H9 (cell line): ENCODE measurements at regions not wholly inside any gene's neighbourhood (a gene's known extent, or its start where the extent isn't known, plus 50 kb on each side); places are given as distances from the start of the nearest gene placed in this dataset.
A peak's percentile ranks its signal among the peaks of the same experiment; 100 is the strongest.

Source experiments
- DNase-seq: peaks from one replicate; pipeline ENCODE4 v3.0.0-alpha.2; 2017
- H2AFZ ChIP-seq: one replicate; pipeline ENCODE4 v1.6.1; 2013; ENCODE audit warnings: mild to moderate bottlenecking, low read length, control low read depth, moderate library complexity
- H2AK5ac ChIP-seq: 2 replicates; pipeline ENCODE4 v1.6.1; 2013; ENCODE audit warnings: low read length, control low read depth, mixed read lengths; ENCODE audit not compliant: insufficient read length
- H2BK120ac ChIP-seq: one replicate; pipeline ENCODE4 v1.6.1; 2013; ENCODE audit warnings: low read depth, mild to moderate bottlenecking, low read length, control low read depth, inconsistent platforms; ENCODE audit not compliant: poor library complexity, severe bottlenecking
- H2BK12ac ChIP-seq: 2 replicates; pipeline ENCODE4 v1.6.1; 2013; ENCODE audit warnings: low read length, control low read depth, mixed read lengths, low read depth; ENCODE audit not compliant: insufficient read length
- H2BK15ac ChIP-seq: 2 replicates; pipeline ENCODE4 v1.6.1; 2013; ENCODE audit warnings: low read depth, low read length, control low read depth
- H2BK20ac ChIP-seq: one replicate; pipeline ENCODE4 v1.6.1; 2013; ENCODE audit warnings: low read depth, mild to moderate bottlenecking, low read length, control low read depth, inconsistent platforms; ENCODE audit not compliant: poor library complexity, severe bottlenecking
- H2BK5ac ChIP-seq: 2 replicates; pipeline ENCODE4 v1.6.1; 2013; ENCODE audit warnings: low read length, control low read depth, mixed read lengths; ENCODE audit not compliant: insufficient read length
- H3K14ac ChIP-seq: 2 replicates; pipeline ENCODE4 v1.6.1; 2013; ENCODE audit warnings: low read length, control low read depth; ENCODE audit not compliant: insufficient read depth
- H3K18ac ChIP-seq: 2 replicates; pipeline ENCODE4 v1.6.1; 2013; ENCODE audit warnings: low read depth, mild to moderate bottlenecking, mixed read lengths, low read length, control low read depth; ENCODE audit not compliant: insufficient read length
- H3K23ac ChIP-seq: 2 replicates; pipeline ENCODE4 v1.6.1; 2013; ENCODE audit warnings: low read length, control low read depth, mixed read lengths, low read depth; ENCODE audit not compliant: insufficient read length
- H3K23me2 ChIP-seq: 2 replicates; pipeline ENCODE4 v1.6.1; 2013; ENCODE audit warnings: low read depth, mild to moderate bottlenecking, mixed read lengths, low read length, control low read depth; ENCODE audit not compliant: insufficient read length, poor library complexity, severe bottlenecking
- H3K27ac ChIP-seq: 2 replicates; pipeline ENCODE4 v1.5.1; 2013; ENCODE audit warnings: low read length, control low read depth, mixed read lengths, low read depth; ENCODE audit not compliant: insufficient read length
- H3K27me3 ChIP-seq: 2 replicates; pipeline ENCODE4 v1.6.1; 2013; ENCODE audit warnings: low read length, control low read depth, inconsistent platforms; ENCODE audit not compliant: insufficient read depth
- H3K4ac ChIP-seq: 2 replicates; pipeline ENCODE4 v1.6.1; 2013; ENCODE audit warnings: low read depth, mild to moderate bottlenecking, control low read depth, inconsistent platforms, low read length, moderate library complexity
- H3K4me1 ChIP-seq: 2 replicates; pipeline ENCODE4 v1.6.1; 2013; ENCODE audit warnings: low read length, control low read depth, inconsistent platforms; ENCODE audit not compliant: insufficient read depth
- H3K4me2 ChIP-seq: 2 replicates; pipeline ENCODE4 v1.6.1; 2013; ENCODE audit warnings: low read length, control low read depth, mixed read lengths; ENCODE audit not compliant: insufficient read length, insufficient read depth
- H3K56ac ChIP-seq: 2 replicates; pipeline ENCODE4 v1.6.1; 2013; ENCODE audit warnings: low read depth, mild to moderate bottlenecking, mixed read lengths, low read length, control low read depth; ENCODE audit not compliant: insufficient read length
- H3K79me1 ChIP-seq: 2 replicates; pipeline ENCODE4 v1.6.1; 2013; ENCODE audit warnings: low read depth, mild to moderate bottlenecking, moderate library complexity, low read length, control low read depth, inconsistent platforms; ENCODE audit not compliant: insufficient read depth, poor library complexity, severe bottlenecking
- H3K79me2 ChIP-seq: 2 replicates; pipeline ENCODE4 v1.6.1; 2013; ENCODE audit warnings: low read length, control low read depth, inconsistent platforms; ENCODE audit not compliant: insufficient read depth
- H3K9ac ChIP-seq: 2 replicates; pipeline ENCODE4 v1.6.1; 2013; ENCODE audit warnings: low read length, control low read depth, mixed read lengths; ENCODE audit not compliant: insufficient read length; ENCODE audit errors: extremely low read depth
- H3K9me3 ChIP-seq: one replicate; pipeline ENCODE4 v1.6.1; 2013; ENCODE audit warnings: low read depth, low read length, inconsistent platforms; ENCODE audit not compliant: control insufficient read depth
- H3T11ph ChIP-seq: one replicate; pipeline ENCODE4 v1.6.1; 2013; ENCODE audit warnings: mild to moderate bottlenecking, low read length, control low read depth, inconsistent platforms
- H4K20me1 ChIP-seq: one replicate; pipeline ENCODE4 v1.6.1; 2013; ENCODE audit not compliant: control insufficient read depth, insufficient read length, insufficient read depth
- H4K5ac ChIP-seq: 2 replicates; pipeline ENCODE4 v1.6.1; 2013; ENCODE audit warnings: low read depth, mild to moderate bottlenecking, mixed read lengths, low read length, control low read depth; ENCODE audit not compliant: insufficient read length
- H4K8ac ChIP-seq: replicated peaks from 2 replicates; pipeline ENCODE4 v1.6.1; 2013; ENCODE audit warnings: low read length, control low read depth, mixed read lengths, low read depth; ENCODE audit not compliant: insufficient read length
- H4K91ac ChIP-seq: 2 replicates; pipeline ENCODE4 v1.6.1; 2013; ENCODE audit warnings: low read depth, mild to moderate bottlenecking, moderate library complexity, mixed read lengths, low read length, control low read depth; ENCODE audit not compliant: insufficient read length
- H3K27ac Mint-ChIP-seq, 3 experiments: 2 replicates in 2 of 3; 3 replicates in 1 of 3; pipeline ENCODE4 v1.8.0; 2020 to 2021; ENCODE audit warnings: mixed read lengths in 3 of 3, mild to moderate bottlenecking in 1 of 3, moderate library complexity in 1 of 3
- H3K27me3 Mint-ChIP-seq: 2 replicates; pipeline ENCODE4 v1.8.0; 2021; ENCODE audit warnings: low read depth, mild to moderate bottlenecking, moderate library complexity, mixed read lengths
- H3K36me3 Mint-ChIP-seq, 3 experiments: 2 replicates in 2 of 3; 3 replicates in 1 of 3; pipeline ENCODE4 v1.8.0; 2020 to 2021; ENCODE audit warnings: low read depth in 3 of 3, mixed read lengths in 3 of 3; ENCODE audit not compliant: insufficient read depth in 1 of 3
- H3K4me1 Mint-ChIP-seq, 2 experiments: 2 replicates each; pipeline ENCODE4 v1.8.0; 2020; ENCODE audit warnings: mixed read lengths in 2 of 2
- H3K4me3 Mint-ChIP-seq, 2 experiments: 2 replicates in 1 of 2; 3 replicates in 1 of 2; pipeline ENCODE4 v1.8.0; 2020 to 2021; ENCODE audit warnings: mild to moderate bottlenecking in 2 of 2, mixed read lengths in 2 of 2, moderate library complexity in 1 of 2
- H3K9me3 Mint-ChIP-seq, 2 experiments: 2 replicates in 1 of 2; 3 replicates in 1 of 2; pipeline ENCODE4 v1.8.0; 2020; ENCODE audit warnings: mild to moderate bottlenecking in 2 of 2, mixed read lengths in 2 of 2, moderate library complexity in 1 of 2
- WGBS: extraction: QIAGEN DNeasy Blood & Tissue Kit; methylation state at CpG from one replicate; pipeline ENCODE4 v1.1.7; 2013; ENCODE audit warnings: missing lambda C conversion rate, low lambda C conversion rate, mixed read lengths; ENCODE audit not compliant: insufficient read length; ENCODE audit errors: extremely low coverage; 5-methylcytosine and 5-hydroxymethylcytosine counted together
- TF ChIP-seq, protein P1 (sequence below): fragments of 200-600 bp; sonication (generic); conservative IDR thresholded peaks from 3 replicates; pipeline ENCODE4 v1.8.0; 2021; ENCODE audit warnings: antibody characterized with exemption, mild to moderate bottlenecking

DNA sequence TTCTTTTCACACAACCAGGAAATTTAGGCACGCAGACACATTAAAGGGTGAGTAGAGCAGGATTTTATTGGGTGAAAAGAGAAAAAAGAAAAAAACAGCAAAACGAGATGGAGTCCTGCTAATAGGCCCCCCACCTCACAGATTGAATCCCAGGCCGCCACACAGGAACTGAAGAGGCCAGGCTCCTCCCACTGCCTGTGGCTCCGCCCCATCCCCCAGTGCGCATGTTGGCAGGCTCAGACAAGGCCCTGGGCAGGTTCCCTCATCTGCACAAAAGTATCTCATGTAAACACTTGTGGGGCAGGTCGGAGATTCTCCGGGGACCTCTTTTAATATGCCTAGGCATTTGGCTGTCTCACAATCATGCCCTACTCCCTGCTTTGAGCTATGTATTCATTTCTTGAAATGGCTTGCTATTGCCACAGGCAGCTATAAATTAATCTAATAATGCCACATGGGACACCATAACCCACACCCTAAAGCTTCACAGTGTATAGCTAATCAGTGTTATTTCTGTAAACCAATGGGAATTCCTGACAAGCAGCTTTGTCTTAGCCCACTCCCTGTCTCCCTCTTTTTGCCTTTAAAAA, 76.2 kb upstream of the KIF5B start:
- H3K27ac Mint-ChIP-seq = no peak overlapping the region
- H2AFZ ChIP-seq = peak overlapping the region; percentile 69
- peaks cover 14 to 15% of the 10 kb centered on the region in 2 experiments for H3K4me1 Mint-ChIP-seq

More for the DNA sequence above, 76.2 kb upstream of the KIF5B start:
- no peaks in the 10 kb centered on the region for H3K79me1 ChIP-seq
- no peak overlapping the region for H3K14ac ChIP-seq
- H3K23ac ChIP-seq = no peak overlapping the region
- no peak overlapping the region for H2BK15ac ChIP-seq
- H4K91ac ChIP-seq = no peak overlapping the region
- H3K9me3 ChIP-seq = no peaks in the 10 kb centered on the region
- H2BK12ac ChIP-seq = no peak overlapping the region
- no peak overlapping the region for H3K18ac ChIP-seq
- no peak overlapping the region for H3K56ac ChIP-seq
- no peak overlapping the region for H2BK20ac ChIP-seq
- no peaks in the 10 kb centered on the region for H3K36me3 Mint-ChIP-seq
- H4K20me1 ChIP-seq = no peaks in the 10 kb centered on the region
- H3K9me3 Mint-ChIP-seq = no peaks in the 10 kb centered on the region
- H2BK120ac ChIP-seq = no peak overlapping the region
- no CpG with 5 or more reads among the region's 7 CpGs for WGBS
- H3K79me2 ChIP-seq = no peaks in the 10 kb centered on the region
- no peak overlapping the region for H2BK5ac ChIP-seq
- H3K23me2 ChIP-seq = no peaks in the 10 kb centered on the region
- no peaks in the 10 kb centered on the region; the same call in 1 of the 2 replicates for H3K4me1 ChIP-seq
- no peak overlapping the region for H3K27ac ChIP-seq
- TF ChIP-seq, protein P1, sequence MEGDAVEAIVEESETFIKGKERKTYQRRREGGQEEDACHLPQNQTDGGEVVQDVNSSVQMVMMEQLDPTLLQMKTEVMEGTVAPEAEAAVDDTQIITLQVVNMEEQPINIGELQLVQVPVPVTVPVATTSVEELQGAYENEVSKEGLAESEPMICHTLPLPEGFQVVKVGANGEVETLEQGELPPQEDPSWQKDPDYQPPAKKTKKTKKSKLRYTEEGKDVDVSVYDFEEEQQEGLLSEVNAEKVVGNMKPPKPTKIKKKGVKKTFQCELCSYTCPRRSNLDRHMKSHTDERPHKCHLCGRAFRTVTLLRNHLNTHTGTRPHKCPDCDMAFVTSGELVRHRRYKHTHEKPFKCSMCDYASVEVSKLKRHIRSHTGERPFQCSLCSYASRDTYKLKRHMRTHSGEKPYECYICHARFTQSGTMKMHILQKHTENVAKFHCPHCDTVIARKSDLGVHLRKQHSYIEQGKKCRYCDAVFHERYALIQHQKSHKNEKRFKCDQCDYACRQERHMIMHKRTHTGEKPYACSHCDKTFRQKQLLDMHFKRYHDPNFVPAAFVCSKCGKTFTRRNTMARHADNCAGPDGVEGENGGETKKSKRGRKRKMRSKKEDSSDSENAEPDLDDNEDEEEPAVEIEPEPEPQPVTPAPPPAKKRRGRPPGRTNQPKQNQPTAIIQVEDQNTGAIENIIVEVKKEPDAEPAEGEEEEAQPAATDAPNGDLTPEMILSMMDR = no peak
- no peak overlapping the region for H4K5ac ChIP-seq
- peak; percentile 60 for DNase-seq
- no peak overlapping the region for H3K9ac ChIP-seq
- no peak overlapping the region for H3K4ac ChIP-seq
- no peaks in the 10 kb centered on the region for H3K27me3 Mint-ChIP-seq
- H4K8ac ChIP-seq = no peak overlapping the region
- no peak overlapping the region for H2AK5ac ChIP-seq
- no peak overlapping the region for H3K4me2 ChIP-seq
- no peaks in the 10 kb centered on the region for H3K27me3 ChIP-seq
- no peak overlapping the region for H3T11ph ChIP-seq
- H3K4me3 Mint-ChIP-seq = no peak overlapping the region
